Bronchial epithelial cell (primary cell): ENCODE measurements at regions not wholly inside any gene's neighbourhood (a gene's known extent, or its start where the extent isn't known, plus 50 kb on each side); places are given as distances from the start of the nearest gene placed in this dataset.

Experiments
- DNase-seq: peaks from one replicate; pipeline ENCODE4 v3.0.0-alpha.2; 2010; ENCODE audit warnings: low read depth
- FAIRE-seq: peaks from 2 replicates; lab custom pipeline; 2011; peaks lifted over from hg19 to GRCh38; lab: Jason Lieb, UNC
- H3K27me3 ChIP-seq: 2 replicates; pipeline ENCODE4 v1.5.1; 2011; ENCODE audit warnings: low read length; ENCODE audit not compliant: control insufficient read depth, insufficient read depth
- H3K36me3 ChIP-seq: 2 replicates; pipeline ENCODE4 v1.5.1; 2011; ENCODE audit warnings: low read length; ENCODE audit not compliant: control insufficient read depth, insufficient read depth
- H3K4me3 ChIP-seq: 2 replicates; pipeline ENCODE4 v1.5.1; 2011; ENCODE audit warnings: mild to moderate bottlenecking, low read depth, low read length, control low read depth
- CTCF ChIP-seq: IDR thresholded peaks from 2 replicates; pipeline ENCODE4 v1.5.1; 2011; ENCODE audit warnings: mild to moderate bottlenecking, moderate library complexity, low read length, control low read depth, inconsistent platforms; ENCODE audit not compliant: insufficient read depth, severe bottlenecking

- no peak for FAIRE-seq
- peak; percentile 18 for DNase-seq
Observed at GRCh38 chr9:31144614-31145013, 1239.8 kb upstream of the ACO1 start.

GRCh38 chr9:31146485-31147166 lies 1237.8 kb upstream of the ACO1 start:
- DNase-seq (no peak), FAIRE-seq (no peak)
- H3K4me3 ChIP-seq = no peak overlapping the region
- no peak for TF ChIP-seq CTCF
- H3K36me3 ChIP-seq = no peaks in the 10 kb centered on the region
- H3K27me3 ChIP-seq = no peaks in the 10 kb centered on the region

More at GRCh38 chr9:31144614-31145013, 1239.8 kb upstream of the ACO1 start:
- no peak overlapping the region for H3K4me3 ChIP-seq
- H3K36me3 ChIP-seq = no peaks in the 10 kb centered on the region
- no peak for TF ChIP-seq CTCF
- H3K27me3 ChIP-seq = no peaks in the 10 kb centered on the region

GRCh38 chr9:31153250-31153840 lies 1231.1 kb upstream of the ACO1 start:
- H3K36me3 ChIP-seq = no peaks in the 10 kb centered on the region
- no peak for TF ChIP-seq CTCF
- peak; percentile 32 for DNase-seq
- FAIRE-seq = no peak
- no peaks in the 10 kb centered on the region for H3K27me3 ChIP-seq
- H3K4me3 ChIP-seq = no peak overlapping the region

- no peak for TF ChIP-seq CTCF
- DNase-seq = no peak
- H3K4me3 ChIP-seq = no peak overlapping the region
- H3K36me3 ChIP-seq = no peaks in the 10 kb centered on the region
- no peak for FAIRE-seq
- no peaks in the 10 kb centered on the region for H3K27me3 ChIP-seq
Observed at GRCh38 chr9:31166516-31166915, 1217.9 kb upstream of the ACO1 start.

- DNase-seq = peak; percentile 98
- no peaks in the 10 kb centered on the region for H3K36me3 ChIP-seq
- peak; percentile 36 for FAIRE-seq
- no peaks in the 10 kb centered on the region for H3K27me3 ChIP-seq
- H3K4me3 ChIP-seq = no peak overlapping the region
- no peak for TF ChIP-seq CTCF
Observed at GRCh38 chr9:31168161-31168560, 1216.3 kb upstream of the ACO1 start.
